Cardiac muscle cell (in vitro differentiated cells and primary cell): ENCODE measurements at regions not wholly inside any gene's neighbourhood (a gene's known extent, or its start where the extent isn't known, plus 50 kb on each side); places are given as distances from the start of the nearest gene placed in this dataset.
"Not testable (repeated sequence)": the region's sequence is repeated elsewhere in the genome, so short reads cannot be mapped to it uniquely, and the experiment has no call there.

Experiments used
- DNase-seq, 2 donors: peaks; one replicate each; pipeline versions ENCODE4 v3.0.0 to v3.0.0-alpha.2; 2010 to 2017; ENCODE audit warnings: low read depth in 1 of 2, low spot score in 1 of 2
- H3K27ac ChIP-seq: fragments of 200-600 bp; sonication (generic); 2 replicates; pipeline ENCODE4 v1.5.1; 2016
- H3K27me3 ChIP-seq: fragments of 200-600 bp; sonication (generic); 2 replicates; pipeline ENCODE4 v1.6.0; 2016; ENCODE audit warnings: control low read depth
- H3K36me3 ChIP-seq: fragments of 200-600 bp; sonication (generic); 2 replicates; pipeline ENCODE4 v1.5.1; 2016; ENCODE audit warnings: control low read depth
- H3K4me1 ChIP-seq: fragments of 200-600 bp; sonication (generic); 2 replicates; pipeline ENCODE4 v1.8.1; 2017; ENCODE audit warnings: low read depth, mild to moderate bottlenecking, mixed run types
- H3K4me3 ChIP-seq: fragments of 200-600 bp; sonication (generic); 2 replicates; pipeline ENCODE4 v1.5.1; 2016; ENCODE audit warnings: mild to moderate bottlenecking
- H3K9me3 ChIP-seq: fragments of 200-600 bp; sonication (generic); 2 replicates; pipeline ENCODE4 v1.5.1; 2017; ENCODE audit warnings: low read depth, mild to moderate bottlenecking, control low read depth
- CTCF ChIP-seq: IDR thresholded peaks from 2 replicates; pipeline ENCODE4 v1.5.1; 2012; ENCODE audit warnings: low read depth, mild to moderate bottlenecking, low read length

DNA sequence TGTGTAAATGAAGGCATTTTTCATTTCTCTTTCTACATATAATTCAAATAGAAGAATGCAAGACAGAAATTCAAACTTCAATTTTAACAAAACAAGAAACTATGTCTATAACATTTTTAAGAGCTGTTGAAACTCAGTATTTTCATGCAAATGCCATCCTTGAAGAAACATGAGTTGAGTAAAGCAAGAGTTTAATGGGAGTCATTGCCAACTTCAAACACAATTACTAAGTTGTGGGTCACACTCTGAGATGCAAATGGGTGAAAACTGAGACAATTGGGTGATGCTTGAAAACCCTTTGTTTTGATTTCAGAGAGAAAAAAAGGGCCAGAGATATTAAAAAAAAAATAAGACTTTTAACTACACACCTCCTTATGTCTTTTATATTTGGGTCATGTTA lies 865.9 kb downstream of the FAT4 start:
- H3K4me3 ChIP-seq: no peak overlapping the region
- no peaks in the 10 kb centered on the region for H3K36me3 ChIP-seq
- H3K27me3 ChIP-seq: no peaks in the 10 kb centered on the region
- H3K9me3 ChIP-seq: no peaks in the 10 kb centered on the region
- H3K4me1 ChIP-seq: no peaks in the 10 kb centered on the region
- no peak for TF ChIP-seq CTCF
- no peak for DNase-seq
- no peak overlapping the region for H3K27ac ChIP-seq

DNA sequence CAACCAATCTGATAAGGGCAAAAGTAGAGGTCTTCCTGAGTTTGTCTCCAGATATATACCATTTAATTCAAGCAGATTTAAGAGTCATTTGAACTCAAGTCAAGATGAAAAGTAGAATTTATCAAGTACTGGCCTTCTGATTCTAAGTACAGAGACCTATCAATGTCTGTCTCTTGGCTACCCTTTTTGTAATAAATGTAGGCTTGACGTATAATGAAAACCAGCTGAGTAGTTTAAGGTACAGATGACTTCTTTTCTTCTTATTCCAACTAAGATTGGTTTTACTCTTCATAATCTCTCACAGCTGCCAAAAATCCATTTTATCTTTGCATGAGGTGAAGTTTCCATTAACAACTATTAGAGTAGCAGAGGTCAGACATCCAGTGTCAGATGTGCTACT lies 867.6 kb downstream of the FAT4 start:
- Histone ChIP-seq H3K4me1 (no peaks in the 10 kb centered on the region), H3K27me3 (no peaks in the 10 kb centered on the region), H3K9me3 (no peaks in the 10 kb centered on the region), H3K4me3 (no peak overlapping the region), H3K27ac (no peak overlapping the region), H3K36me3 (no peaks in the 10 kb centered on the region)
- TF ChIP-seq CTCF: no peak
- no peak for DNase-seq

DNA sequence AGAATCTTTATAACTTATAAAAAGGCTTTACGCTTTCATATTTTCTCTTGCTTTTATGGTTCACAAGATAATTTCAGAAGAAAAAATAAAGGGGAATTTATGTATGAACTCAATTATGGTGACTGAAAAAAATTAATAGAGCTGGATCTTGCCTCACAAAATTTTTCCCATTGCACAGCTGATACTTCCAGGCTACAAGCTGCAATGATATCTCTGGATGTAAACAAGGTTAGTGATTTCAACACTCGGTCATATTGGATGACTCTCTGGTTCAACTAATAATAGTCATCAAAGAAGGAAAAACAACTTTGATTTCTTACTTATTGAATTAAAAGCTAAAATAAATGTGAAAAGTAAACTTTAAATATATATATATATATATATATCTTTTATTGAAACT lies 868.0 kb downstream of the FAT4 start:
- Histone ChIP-seq H3K27me3 (no peaks in the 10 kb centered on the region), H3K4me1 (no peaks in the 10 kb centered on the region), H3K4me3 (no peak overlapping the region), H3K9me3 (no peaks in the 10 kb centered on the region), H3K27ac (no peak overlapping the region), H3K36me3 (no peaks in the 10 kb centered on the region)
- no peak for DNase-seq
- no peak for TF ChIP-seq CTCF

DNA sequence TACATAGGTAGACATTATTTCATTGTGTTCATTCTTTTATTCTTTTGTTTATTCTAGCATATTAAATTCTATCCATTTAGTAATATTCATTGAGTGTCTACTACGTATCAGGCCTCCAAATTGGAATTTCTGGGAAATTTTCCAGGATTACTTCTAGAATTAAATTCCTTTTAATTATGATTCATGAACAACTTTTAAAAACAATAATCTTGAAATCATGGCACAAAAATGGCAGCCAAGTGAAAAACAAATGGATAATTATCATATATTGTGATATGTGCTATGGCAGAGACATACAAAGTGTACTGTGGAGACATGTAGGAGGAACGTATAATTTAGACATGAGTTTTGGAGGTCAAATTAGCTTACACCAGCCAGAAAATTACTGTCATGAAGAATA lies 868.5 kb downstream of the FAT4 start:
- Histone ChIP-seq H3K27me3 (no peaks in the 10 kb centered on the region), H3K4me1 (no peaks in the 10 kb centered on the region), H3K27ac (no peak overlapping the region), H3K36me3 (no peaks in the 10 kb centered on the region), H3K4me3 (no peak overlapping the region), H3K9me3 (no peaks in the 10 kb centered on the region)
- TF ChIP-seq CTCF: no peak
- DNase-seq: no peak

- H3K27me3 ChIP-seq: no peaks in the 10 kb centered on the region
- H3K36me3 ChIP-seq: no peaks in the 10 kb centered on the region
- H3K4me3 ChIP-seq: no peak overlapping the region
- H3K4me1 ChIP-seq: no peaks in the 10 kb centered on the region
- H3K9me3 ChIP-seq: no peaks in the 10 kb centered on the region
- no peak for TF ChIP-seq CTCF
- H3K27ac ChIP-seq: no peak overlapping the region
- DNase-seq: no peak
These were observed 876.8 kb downstream of the FAT4 start for GRCh38 chr4:126191536-126191935.

DNA sequence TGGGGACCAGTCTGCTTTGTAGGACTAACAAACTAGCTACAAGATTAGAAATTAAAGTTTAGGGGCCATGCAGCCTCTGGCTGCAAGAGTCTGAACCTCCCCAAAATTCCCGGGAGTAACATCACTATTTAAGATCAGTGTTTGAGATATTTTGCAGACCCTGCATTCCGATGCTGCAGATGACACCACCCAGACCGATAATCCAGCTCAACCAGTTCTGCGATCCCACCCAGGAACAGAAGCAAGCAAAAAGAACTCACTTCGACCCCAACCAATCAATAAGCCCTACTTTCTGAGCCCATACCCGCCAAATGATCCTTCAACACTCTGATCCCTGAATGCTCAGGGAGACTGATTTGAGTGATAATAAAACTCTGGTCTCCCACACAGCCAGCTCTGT lies 877.8 kb downstream of the FAT4 start:
- no peak for DNase-seq
- Histone ChIP-seq H3K27me3 (no peaks in the 10 kb centered on the region), H3K36me3 (no peaks in the 10 kb centered on the region), H3K4me1 (no peaks in the 10 kb centered on the region), H3K9me3 (no peaks in the 10 kb centered on the region), H3K27ac (no peak overlapping the region), H3K4me3 (no peak overlapping the region)
- TF ChIP-seq CTCF: no peak

DNA sequence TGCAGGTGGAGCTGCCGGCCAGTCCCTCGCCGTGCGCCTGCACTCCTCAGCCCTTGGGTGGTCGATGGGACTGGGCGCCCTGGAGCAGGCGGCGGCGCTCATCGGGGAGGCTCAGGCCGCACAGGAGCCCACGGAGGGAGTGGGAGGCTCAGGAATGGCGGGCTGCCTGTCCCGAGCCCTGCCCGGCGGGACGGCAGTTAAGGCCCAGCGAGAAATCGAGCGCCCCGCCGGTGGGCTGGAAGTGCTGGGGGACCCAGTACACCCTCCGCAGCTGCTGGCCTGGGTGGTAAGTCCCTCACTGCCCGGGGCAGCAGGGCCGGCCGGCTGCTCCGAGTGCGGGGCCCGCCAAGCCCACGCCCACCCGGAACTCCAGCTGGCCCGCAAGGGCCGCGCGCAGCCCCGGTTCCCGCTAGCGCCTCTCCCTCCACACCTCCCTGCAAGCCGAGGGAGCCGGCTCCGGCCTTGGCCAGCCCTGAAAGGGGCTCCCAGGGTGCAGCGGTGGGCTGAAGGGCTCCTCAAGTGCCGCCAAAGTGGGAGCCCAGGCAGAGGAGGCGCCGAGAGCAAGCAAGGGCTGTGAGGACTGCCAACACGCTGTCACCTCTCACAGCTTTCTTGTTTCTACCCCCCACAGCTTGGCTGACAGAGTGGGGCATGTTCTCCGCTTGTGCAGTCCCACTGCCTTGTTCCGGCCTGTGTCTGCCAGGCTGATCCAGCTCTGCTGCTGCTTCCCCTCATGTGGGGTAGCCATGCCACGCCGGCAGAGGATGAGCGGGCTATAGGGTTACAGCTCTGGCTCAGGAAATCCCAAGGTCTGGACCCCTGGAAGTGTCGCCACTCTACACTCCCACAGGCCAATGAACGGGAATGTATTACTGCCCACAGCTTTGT lies 886.7 kb downstream of the FAT4 start:
- DNase-seq, H3K27ac ChIP-seq, H3K27me3 ChIP-seq, H3K4me3 ChIP-seq, H3K9me3 ChIP-seq, H3K4me1 ChIP-seq, H3K36me3 ChIP-seq: not testable (repeated sequence)
